Glomerular endothelial cell (primary cell): ENCODE measurements at regions not wholly inside any gene's neighbourhood (a gene's known extent, or its start where the extent isn't known, plus 50 kb on each side); places are given as distances from the start of the nearest gene placed in this dataset.

Experiments used
- DNase-seq: peaks from one replicate; pipeline ENCODE4 v3.0.0-alpha.2; 2011; ENCODE audit warnings: low read depth, low spot score; ENCODE audit errors: extremely low read depth

GRCh38 chr1:29657816-29658215 is 421.5 kb downstream of the PTPRU start:
- no peak for DNase-seq

DNA sequence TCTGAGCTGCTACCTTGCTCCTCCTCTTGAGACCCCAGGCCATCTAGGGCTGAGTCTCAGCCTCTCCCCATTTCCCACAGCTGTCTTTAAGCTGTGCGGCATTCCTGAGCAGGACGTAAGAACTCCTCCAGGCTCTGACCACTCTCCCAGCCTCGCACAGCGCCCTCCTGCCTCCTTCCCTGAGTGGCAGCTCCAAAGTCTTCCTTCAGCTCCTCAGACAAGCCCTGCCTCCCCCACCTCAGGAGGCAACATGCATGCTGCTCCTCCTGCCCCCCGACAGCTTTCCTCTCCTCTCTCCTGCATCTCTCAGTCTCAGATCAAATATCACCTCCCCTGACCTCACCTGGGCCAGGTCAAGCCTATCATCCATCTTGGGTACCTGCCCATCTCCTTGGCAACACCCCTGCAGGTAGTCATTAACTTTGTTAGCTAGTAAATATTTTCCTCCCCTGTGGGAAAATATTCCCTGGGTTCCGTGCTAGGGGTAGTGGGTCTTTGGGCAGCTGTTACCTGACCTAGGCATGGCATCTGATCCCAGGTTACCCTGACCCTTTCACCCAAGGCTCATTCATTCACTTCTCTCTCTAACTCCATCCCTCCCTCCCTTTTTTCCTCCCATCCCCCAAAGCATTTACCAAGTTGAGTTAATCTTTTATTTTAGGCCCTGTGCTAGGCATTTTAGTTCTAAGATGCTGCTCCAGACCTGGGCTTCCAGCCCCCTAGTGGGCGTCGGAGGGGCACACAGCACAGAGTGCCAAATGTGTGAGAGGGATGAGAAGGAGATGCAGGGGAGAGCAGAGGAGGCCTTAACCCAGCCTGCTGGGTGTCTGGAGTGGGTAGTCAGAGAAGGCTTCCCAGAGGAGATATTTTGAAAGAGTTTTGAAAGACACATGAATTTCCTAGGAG is 419.9 kb downstream of the PTPRU start:
- DNase-seq: no peak

DNA sequence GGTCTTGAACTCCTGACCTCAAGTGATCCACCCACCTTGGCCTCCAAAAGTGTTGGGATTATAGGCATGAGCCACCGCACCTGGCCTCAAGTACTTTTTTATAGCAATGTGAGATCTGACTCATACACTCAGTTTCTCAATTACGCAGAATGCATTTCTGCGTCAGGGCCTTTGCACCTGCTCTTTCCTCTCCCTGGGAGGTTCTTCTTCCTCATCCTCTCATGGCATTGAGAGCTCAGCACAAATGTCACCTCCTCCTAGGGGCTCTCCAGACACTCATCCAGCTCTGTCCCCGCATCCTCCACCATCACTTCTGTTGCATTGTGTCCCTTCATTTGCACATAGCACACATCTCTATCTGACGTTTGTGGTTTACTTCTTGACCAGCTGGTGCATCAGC is 418.8 kb downstream of the PTPRU start:
- DNase-seq: no peak

GRCh38 chr1:29653886-29654450 is 417.6 kb downstream of the PTPRU start:
- no peak for DNase-seq

- no peak for DNase-seq
These were observed 416.9 kb downstream of the PTPRU start for GRCh38 chr1:29653034-29653810.

GRCh38 chr1:29651684-29652665 is 415.7 kb downstream of the PTPRU start:
- no peak for DNase-seq

DNA sequence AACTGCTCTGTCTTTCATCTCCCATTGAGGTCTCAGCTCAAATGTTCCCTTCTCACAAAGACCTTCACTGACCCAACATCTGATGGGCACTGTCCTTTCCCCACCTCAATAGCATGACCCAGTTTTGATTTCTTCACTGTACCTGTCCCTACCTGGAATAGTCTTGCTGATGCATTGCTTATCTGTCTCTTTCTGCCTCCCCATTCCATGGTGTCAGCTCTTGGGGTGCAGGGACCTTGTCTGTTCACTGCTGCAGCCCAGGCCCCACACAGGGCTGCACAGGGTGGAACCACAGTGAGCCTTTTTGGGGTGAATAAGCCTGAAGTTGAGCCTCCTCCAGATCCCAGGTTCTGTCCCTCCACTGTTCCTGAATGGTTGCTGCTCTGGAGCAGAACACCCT is 414.9 kb downstream of the PTPRU start:
- DNase-seq: no peak

DNA sequence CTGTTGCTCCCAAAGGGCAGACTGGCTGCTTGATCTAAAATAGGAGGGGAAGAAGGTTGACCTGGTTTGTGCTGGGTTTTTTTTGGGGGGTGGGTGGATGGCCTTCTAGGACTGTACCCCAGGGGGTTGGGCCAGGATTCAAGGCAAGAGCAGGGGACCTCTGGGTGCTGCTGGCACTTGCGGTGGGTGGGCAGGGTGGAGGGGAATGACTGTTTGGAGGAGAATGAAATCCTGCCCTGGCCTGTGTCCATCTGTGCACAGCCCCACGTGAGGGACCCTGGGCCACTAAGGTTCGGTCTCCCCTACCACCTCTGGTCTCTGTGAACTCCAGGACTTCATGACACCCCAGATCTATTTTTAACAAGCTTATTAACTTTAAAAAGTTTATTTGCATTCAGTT is 414.2 kb downstream of the PTPRU start:
- DNase-seq: no peak

DNA sequence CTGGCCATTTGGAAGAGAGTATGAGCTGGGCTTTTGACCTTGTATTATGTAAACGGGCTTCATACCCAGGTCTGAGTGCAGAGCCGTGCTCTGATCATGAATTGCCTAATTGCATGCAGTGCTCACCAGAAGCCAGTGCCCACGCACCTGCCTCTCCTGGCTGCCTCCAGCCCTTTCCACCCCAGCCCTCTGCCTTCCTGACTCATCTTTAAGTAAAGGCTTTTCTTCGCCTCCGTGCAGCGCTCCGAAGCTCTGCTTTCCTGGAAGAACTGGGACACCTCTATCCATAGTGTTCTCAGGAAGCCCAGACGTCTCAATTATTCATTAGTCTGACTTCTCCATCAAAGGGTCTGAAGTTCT is 413.7 kb downstream of the PTPRU start:
- DNase-seq: no peak

- no peak for DNase-seq
These were observed 413.1 kb downstream of the PTPRU start for GRCh38 chr1:29649189-29650040.

DNA sequence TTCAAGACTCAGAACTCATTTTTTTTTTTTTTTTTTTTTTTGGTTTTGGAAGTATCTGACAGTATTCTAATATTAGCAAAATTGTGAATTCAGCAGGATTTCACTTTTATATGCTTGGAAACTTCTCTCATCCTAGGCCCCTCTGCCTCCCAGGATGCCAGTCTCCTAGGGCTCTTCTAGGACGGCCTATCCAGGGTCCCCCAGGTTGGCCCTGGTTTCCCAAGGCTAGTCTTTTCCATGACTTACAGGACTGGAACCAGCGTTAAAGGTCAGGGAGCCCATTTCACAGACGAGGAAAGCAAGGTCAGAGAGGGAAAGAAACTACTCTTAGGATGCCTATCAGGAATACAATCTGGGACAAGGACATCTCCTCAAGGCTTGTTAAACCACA is 412.5 kb downstream of the PTPRU start:
- no peak for DNase-seq

DNA sequence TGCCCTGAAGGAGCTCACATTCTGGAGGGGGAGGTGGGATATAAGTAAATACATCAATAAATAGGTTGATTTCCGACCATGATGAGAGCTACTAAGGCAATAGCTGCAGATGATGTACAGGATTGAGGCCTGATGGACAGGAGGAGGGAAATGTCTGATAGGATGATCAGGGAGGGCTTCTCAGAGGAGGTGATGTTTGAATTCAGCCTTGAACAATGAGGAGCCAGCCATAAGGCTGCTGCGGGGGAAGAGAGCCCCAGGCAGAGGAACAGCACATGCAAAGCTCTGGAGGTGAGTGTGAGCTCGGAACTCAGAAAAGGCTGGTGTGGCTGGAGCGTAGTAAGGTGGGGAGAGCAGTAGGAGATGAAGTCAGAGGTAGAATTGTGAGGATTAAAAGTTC is 411.7 kb downstream of the PTPRU start:
- no peak for DNase-seq

DNA sequence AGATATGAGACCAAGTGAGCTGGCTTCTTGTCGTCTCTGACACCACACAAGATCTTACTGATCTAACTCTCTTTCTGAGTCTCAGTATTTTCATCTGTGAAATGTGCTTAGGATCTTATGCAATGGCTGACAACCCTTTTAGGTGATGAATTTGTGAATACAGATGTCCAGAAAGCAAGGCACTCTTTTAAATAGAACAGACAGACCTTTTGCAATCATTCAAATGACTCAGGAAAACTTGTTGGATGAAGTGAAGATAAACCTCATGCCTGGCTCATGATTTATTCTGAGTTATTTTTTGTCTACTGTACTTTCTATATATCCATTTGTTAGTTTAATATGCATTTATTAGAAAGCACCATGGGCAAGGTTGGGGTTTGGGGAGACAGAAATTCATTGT is 411.3 kb downstream of the PTPRU start:
- no peak for DNase-seq

DNA sequence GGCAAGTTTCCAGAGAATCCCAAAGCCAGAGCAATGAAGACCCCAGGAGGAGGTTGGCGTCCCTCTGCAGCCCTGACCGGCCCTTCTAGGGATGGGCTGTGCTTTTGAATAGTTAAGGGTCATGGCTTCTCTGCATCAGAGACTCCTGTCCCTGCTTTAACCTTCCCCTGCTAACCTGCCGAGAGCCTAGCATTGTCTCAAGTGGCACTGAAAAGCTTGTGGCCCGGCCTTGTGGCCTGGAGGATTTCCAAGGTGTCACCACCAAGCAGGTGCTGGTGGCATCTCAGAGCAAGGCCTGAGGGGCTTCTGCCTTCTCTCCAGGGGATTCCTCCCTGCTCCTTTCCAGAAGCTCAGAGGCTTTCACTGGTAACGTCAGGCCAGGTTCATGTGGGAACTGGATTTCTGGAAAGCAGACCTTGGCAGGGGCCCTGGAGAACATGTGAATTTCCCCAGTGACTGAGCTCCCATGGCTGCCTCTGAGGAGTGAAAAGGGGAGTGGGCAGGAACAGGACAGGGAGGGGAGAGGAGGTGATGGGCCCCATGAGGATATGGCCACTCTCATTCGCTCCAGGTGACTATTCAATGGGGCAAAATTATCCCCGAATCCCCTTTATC is 409.9 kb downstream of the PTPRU start:
- no peak for DNase-seq

- DNase-seq: no peak
These were observed 409.3 kb downstream of the PTPRU start for GRCh38 chr1:29645586-29645985.

- no peak for DNase-seq
These were observed 408.5 kb downstream of the PTPRU start for GRCh38 chr1:29644812-29645211.

GRCh38 chr1:29643838-29644440 is 407.6 kb downstream of the PTPRU start:
- DNase-seq: no peak

DNA sequence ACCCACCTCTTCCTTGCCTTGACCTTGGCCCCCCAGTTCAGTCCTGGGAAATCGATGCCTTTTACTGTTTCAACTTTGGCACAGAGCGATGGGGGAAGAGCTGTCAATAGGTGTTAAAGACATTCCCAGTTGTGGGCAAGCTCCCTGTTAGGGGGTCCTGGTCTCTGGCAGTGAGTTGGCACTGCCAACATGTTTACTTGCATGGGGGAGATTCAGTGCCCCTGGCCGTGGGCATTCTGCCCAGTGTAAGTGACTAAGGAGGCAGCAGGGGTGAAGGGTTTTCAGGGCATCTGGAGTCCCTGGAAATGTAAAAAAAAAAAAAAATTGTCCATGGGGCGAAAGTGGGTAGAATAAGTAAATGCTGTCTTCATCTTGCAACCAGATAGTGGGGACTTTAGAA is 407.0 kb downstream of the PTPRU start:
- DNase-seq: no peak

GRCh38 chr1:29642519-29642918 is 406.2 kb downstream of the PTPRU start:
- no peak for DNase-seq
